Stimulated activated naive CD4-positive, alpha-beta T cell (primary cell): ENCODE measurements at regions not wholly inside any gene's neighbourhood (a gene's known extent, or its start where the extent isn't known, plus 50 kb on each side); places are given as distances from the start of the nearest gene placed in this dataset.
"Not testable (repeated sequence)": the region's sequence is repeated elsewhere in the genome, so short reads cannot be mapped to it uniquely, and the experiment has no call there.

ENCODE experiments used
- DNase-seq, 6 experiments: peaks; one replicate each; lab custom pipeline; 2025; lab: John Stamatoyannopoulos, UW

DNA sequence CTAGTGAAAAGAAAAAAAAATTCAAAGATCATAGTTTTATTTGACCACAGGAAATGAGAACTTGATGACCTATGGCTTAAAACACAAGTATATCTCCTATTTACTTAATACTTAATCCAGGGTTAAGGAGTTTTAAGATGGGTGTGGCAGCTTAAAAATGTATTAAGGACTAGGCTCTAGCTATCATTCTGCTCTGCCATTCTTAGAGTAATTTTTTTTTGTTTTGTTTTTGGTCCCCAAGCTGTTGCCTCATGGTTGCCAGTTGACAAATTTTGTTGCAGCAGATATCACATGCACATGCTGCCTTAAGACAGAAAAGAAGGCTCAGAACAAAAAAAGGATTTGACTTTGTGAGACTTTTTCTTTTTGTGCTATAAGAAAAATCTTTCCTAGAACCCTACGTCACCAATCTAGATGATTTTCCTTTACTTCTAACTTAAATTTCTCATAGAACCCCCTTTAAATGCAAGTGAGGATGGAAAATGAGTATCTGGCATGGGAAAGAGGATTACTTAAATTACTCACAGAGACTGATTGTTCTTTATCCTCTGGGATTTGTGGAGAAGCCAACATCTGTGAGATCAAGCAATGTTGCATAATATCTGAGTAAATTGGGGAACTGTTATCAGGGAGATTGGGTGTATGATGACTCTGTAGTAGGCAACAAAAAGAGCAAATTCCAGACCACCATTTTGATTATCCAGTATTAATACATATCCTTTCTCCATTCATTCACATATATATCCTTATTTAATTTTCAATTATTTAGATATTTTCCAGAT, 364.7 kb upstream of the CD180 start:
- DNase-seq, result no peak

DNA sequence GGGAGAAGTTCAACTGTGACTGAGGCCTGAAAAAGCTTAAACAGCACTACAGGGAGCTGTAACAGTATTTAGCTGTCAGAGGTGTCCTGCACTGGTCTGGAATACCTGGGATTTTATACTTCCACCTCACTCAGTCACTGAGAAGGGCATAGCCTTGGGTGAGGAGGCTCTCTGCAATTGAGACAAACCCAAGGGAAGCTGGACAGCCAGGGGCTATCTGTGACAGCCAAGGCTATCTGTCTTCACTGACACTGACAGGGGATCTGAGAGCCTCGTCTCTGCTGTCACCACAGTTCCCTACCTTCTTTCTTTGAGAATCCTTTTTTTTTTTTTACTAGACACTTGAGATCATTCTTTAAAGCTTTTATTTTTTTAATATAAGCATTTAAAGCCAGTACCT, 356.2 kb upstream of the CD180 start:
- no peak for DNase-seq

DNA sequence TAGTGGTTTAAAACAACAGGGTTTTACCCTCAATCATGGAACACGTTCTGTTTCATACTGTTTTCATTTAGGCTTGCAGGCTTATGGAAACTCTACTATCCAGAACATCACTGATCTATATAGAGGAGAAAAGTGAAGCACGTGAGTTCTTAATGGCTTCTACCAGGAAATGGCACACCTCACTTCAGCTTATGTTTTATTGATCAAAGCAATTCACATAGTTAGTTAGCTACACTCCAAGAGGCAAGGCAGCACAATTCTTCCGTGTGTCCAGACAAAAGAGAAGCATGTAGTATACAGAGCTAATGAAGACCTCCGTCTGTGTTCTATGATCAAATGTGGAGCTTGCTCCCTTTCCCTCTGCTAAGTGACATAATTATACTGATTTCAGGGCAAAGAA, 353.3 kb upstream of the CD180 start:
- DNase-seq, result no peak

DNA sequence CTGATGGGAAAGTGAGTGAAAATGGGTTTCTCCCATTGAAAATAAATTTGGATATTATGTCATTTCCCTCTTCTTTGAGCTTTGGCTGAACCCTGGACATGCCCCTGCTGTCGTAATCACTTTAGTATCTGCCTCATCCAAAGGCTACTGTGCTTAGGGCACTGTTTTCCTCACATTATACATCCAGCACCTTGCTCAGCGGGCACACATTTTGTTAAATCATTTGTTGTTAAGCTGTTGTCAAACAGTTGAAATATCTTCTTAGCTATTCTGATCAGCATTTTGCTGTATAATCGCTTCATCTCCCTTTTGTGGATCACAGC, 352.7 kb upstream of the CD180 start:
- DNase-seq, result no peak

DNA sequence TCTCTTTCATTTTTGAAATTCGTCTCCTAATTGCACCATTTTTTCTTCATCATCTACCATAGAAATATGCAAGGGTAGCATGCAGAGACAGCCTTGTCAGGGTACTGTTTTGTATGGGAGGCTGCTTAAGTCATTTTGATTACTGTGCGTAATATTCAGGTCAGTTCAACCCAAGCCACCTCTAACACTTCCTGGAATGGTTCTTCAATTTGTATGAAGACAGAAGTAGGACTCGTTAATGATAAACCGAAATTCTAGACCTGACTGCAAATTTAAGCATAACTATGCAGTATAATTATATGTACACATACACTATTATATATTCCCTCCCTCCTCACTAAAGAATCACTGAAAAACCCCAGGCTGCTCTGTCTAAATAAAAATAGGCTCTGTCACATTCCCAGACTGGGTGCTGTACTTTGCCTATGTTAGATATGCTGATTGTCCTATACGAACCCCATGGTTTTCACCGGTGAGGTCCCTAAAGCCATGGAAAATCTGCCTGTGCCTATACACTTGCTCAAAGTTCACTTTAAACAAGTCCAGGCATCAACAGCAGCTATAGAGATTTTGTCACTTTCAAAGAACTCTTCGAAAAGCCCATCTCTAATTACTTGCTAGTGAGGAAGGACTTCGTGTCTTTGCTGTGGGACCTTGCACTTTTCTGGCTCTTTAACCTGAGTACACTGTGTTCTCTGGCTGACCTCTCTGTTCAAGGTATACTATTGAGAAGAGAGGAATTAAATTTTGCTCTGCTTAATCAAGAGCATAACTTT, 352.1 kb upstream of the CD180 start:
- no peak for DNase-seq

DNA sequence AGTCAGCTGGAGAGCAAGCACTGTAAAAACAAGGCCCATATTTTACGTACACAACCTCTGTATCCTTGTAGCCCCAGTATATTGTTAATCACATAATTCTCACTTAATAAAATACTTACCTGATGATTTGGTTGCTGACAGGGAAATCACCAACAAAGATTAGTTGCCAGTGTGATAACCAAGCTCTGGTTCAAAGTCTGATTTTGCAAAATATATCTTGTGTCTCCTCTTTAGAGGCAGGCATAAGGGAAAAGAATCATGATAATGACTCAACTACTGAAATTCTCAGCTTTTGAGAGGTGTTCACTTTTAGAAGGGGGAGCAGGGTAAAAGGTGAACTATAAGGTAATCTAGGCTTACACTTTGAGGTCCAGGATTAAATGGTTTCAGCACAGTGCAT, 351.1 kb upstream of the CD180 start:
- no peak for DNase-seq

DNA sequence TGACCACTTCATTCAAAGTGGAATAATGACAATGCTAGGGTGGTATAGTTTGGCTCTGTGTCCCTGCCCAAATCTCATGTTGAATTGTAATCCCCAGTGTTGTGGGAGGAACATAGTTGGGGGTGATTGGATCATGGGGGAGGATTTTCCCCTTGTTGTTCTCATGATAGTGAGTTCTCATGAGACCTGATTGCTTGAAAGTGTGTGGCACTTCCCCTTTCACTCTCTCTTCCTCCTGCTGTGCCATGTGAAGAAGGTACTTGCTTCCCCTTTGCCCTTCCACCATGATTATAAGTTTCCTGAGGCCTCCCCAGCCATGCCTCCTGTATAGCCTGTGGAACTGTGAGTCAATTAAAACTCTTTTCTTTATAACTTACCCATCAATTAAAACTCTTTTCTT, 348.3 kb upstream of the CD180 start:
- DNase-seq, result not testable (repeated sequence)

DNA sequence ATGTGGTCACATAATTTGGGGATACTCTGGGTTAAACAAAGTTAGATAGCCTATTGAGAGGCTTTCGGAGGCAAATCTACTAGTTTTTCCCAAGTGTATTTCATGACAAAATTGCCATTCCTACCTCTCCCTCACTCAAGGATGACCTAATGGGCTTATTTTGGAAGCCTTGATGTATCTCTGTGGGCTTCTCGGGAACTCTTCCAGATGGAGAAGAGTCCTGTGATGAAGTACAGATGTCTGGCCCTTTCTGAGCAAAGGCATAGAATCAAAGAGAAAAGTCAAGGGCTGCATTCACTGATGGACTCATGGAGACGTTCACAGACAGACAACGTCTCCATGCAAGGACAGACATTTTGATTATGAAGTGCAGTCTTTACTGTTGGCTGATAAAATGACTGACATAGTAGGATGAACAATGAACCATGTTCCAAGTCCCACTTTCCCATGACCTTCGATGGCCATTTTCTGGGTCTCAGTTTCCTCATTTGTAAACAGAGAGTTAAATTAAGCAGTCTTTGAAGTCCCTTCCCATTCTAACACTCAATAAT, 347.2 kb upstream of the CD180 start:
- no peak for DNase-seq

DNA sequence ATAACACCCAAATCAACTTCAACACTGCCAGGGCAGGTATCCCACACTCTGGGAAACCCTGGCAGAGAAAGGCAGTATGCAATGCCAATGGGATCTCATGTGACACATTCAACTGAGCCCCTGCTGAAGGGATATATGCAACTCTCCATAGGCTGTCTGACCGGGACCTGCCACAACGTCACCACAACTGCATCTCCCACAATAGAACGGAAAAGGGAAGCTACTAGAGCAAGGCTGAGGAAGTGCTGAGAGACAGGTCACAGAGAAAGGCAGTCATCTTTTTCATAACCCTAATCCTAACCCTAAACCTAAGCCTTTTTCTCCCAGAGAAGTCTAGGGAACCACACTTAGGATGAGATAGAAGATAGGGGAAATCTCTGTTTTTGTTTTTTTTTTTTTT, 345.9 kb upstream of the CD180 start:
- no peak for DNase-seq

DNA sequence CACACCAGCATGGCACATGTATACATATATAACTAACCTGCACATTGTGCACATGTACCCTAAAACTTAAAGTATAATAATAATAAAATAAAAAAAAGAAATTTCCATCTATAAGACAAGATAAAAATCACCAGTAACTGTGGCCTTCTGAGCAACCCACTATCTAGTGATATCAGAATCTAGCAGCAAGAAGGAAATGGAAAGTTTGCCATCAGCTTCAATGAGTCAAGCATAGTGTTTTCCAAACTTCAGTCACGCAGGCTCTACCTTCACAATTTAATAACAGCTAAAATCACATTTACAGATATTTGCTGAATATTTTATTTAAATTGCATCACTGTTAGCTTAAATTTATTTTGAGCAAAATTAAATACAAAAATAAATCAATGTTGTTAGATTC, 345.3 kb upstream of the CD180 start:
- DNase-seq, result no peak

DNA sequence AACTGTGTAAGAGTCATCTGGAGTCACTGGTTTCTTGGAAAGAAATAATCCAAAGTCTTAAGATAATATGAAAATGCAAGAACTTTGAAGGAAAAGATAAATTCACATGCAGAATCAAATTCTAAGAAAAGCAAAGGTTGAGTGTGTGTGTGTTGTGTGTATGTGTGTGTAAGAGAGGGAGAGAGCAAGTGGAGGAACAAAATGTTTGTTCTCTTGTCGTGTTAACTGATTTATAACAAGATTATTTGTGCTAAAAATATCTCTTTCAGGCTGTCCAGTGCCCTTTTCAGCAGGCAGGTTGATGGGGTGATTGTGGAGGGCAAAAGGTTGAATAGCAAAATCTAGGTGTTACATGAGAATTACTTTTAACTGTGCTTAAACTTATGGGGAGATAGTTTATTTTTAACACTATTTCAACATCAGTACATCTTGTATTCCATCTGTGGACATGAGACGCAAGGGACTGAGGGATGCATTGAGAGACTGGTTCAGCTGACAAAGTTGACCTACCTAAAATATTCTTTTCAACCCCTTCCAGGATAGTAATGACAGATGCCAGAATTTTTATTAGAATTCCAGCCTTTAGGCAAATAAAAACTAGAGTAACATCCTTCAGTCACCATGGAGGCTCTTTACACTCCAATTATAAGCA, 342.4 kb upstream of the CD180 start:
- DNase-seq, result no peak

DNA sequence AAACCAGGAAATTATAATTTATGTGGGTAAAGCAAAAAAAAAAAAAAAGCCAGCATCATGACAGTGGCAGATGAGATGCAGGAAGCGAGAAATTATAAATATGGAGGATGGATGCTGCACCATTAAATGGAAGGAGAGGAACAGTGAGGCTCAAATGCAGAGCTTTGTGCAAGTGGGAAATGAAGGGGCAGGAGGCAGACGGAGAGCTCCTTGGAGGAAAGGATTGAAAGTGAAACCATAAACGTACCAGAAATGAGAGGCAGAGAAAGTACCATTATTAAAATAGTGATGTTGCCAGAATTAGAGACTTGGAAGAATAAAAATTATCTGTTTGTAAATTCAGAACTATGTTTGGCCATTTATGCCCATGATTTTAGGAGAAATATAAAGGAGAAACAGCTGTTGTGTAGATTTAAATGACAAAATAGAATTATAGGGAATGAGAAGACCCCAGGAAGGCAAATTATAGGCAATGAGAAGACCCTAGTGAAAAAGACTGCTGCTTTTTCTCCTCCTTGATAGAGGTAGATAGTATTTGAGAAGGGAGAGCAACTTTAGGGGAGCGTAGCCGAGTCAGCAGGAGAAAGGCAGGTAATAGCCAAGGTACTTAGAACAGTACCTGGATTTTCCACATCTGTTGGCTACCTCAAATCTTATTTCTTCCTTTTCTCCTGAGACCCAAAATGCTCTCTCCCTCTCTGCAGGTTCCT, 341.0 kb upstream of the CD180 start:
- DNase-seq, result peak in 1 of 6 experiments; percentile 11

DNA sequence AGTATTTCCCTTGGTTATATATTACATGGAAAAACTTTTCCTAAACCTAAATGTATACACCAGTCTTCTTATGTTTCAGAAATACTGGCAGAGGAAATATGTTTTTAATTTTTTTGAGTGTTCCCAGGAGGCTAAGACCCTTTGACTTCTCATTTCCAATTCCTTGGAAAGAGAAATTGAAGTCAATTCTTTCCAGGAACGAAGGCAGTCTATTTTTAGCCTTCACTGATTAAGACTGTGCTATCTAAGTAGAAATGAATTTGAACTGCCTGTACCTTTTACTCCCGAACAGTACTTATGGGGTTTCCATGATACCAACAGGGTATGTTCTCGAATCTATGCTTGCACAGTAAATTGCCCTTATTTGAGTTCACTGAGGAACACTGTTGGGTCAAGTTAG, 340.3 kb upstream of the CD180 start:
- no peak for DNase-seq

DNA sequence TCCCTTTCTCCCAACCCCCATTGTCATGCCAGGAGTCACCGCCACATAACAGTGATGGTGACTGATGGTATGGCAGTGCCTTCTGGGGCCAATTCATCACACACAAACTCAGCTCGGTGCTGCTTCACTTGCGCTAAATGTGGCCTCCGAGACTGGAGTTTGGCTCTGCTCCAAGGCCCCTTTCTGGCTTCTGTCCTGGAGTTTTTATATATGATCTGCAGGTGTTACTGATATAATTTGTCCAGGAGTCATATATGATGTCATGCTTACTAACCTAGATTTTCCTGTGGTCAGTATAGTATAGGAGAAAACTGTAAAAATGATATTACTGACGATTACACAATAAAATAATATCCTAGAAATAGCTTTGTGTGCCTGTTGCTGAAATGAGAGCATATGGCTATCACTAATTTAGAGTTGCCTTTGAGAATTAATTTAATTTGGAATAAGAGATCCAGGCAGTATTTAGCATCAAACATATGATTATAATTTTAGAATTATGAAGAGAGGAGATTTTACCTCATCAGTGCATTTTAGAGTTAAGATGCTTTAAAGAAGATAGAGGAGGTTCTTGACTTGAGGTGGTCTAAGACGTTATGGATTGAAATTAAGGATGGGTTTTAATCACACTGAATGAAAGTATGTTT, 334.1 kb upstream of the CD180 start:
- DNase-seq, result no peak

DNA sequence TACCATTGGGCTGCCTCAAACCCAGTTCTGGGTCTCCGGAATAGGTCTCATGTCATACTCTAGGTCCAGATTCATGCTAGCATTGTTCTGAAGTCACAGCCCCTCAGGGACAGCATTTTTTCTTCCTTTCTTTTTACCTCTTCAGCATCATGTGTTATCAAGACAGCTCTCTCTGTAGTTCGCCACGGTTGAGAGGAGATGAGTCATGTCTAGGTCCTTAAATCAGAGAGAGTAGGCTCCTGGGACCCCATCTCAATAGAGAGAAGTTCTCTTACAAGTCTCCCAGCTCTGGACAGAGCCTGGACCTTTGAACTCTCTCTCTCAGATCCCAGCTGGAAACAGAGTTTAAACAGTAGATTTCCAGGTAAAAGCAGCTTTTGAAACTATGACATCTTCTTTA, 332.4 kb upstream of the CD180 start:
- no peak for DNase-seq

DNA sequence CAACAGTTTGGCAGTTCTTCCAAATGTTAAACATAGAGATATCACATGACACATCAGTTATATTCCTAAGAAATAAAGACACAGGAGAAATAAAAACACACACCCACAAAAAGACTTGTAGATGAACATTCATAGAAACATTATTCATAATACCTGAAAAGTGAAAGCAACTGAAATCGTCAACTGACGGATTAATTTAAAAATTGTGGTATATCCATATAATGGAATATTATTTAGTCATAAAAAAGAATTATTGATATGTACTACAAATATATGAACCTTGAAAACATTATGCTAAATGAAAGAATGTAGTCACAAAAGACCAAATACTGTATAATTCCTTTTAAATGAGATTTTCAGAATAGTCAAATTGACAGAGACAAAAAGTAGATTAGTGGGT, 330.2 kb upstream of the CD180 start:
- DNase-seq, result no peak

DNA sequence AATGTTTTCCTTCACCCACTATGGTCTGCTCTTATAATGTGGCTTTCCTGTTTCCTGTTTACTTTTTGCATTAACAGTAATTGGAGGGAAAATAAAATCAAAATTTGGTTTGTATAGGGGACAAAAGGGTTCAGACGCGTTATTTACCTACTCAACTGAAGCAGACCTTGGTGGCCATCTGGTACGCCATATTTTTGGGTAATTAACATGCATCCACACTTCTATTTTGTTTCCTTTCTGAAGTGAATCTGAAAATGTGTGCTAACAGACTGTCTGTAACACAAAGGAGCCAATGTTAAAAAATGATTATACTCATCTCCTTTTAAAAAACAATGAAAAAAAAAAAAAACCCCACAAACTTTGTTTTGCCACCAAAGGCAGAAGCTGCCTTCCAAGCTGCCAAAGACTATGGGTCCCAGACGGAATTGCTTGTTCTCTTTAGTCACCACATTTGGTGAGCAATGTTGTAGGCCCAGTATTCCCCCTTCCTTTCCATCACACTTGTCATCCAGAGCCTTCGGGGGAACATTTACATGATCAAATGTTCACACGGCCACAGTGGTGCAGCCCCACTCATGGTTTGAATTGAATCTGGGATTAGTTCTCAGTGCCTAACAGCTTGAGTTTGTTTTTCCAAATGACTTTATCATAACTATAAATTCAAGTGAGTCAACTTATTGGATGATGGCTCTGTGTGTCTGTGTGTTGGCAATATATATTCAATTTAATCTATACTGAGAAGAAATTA, 323.7 kb upstream of the CD180 start:
- no peak for DNase-seq

DNA sequence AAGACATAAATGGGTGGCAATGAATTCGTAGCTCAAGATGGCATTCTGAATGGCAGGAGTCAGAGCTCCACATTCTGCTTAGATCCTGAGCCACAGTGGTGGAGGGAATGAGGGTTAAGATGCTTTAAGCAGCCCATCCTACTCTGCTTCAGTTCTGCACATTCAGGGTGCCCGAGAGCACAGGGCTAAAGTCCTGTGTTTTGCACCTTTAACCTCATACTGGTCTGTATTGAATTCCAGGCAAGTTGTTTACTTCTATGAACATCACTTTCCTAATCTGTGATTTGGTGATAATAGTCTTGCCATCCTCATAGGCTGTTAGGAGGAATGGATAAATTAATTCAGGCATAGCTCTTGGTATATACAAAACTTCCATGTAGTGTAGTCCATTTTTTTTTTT, 321.6 kb upstream of the CD180 start:
- DNase-seq, result no peak

DNA sequence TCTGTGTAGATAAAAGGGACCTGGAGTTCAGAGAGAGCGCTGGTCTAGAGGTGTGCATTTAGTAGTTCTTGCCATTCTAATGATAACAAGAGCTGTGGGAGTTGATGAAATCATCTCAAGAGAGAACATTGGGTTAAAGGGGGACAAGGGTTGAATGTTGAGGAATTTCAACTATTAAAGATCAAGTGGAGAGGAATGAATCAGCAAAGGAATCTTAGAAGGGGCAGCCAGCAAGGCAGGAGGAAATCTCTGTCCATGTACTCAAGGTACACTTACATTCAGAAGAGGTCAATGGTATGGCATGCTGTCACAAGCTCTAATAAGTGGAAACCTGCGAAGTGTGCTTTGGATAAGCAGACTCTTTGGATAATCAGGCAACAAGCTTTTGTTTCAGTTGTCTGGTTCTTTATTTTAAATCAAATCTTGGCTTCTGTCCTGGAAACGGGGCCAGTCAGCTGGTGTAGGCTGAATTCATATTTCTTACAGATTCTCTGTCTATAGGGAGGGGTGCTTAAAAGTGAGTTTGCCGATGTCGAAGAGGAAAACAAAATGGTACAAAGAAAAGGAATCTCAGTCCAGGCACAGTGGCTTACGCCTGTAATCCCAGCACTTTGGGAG, 320.5 kb upstream of the CD180 start:
- no peak for DNase-seq

DNA sequence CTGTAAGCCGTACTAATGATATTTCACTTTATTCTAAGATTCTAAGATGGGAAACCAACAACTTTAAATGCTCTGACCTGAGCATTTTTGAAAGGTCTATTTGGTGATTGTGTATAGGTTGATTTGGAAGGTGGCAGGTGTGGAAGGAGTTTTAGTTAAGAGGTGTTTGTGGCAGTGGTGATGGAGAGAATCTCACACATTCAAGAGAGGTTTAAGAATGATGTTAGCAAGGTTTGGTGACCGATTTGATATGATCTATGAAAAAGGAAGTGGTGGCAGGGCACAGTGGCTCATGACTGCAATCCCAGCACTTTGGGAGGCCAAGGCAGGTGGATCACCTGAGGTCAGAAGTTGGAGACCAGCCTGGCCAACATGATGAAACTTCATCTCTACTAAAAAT, 319.2 kb upstream of the CD180 start:
- DNase-seq, result no peak
